HCT116 (cell line): ENCODE measurements at regions not wholly inside any gene's neighbourhood (a gene's known extent, or its start where the extent isn't known, plus 50 kb on each side); places are given as distances from the start of the nearest gene placed in this dataset.

Experiments
- ATAC-seq: fragments of 200-7000 bp; cut with Tn5 transposase; 2 replicates; pipeline ENCODE4 v1.9.1; 2020; ENCODE audit warnings: mild to moderate bottlenecking, moderate library complexity
- BruUV-seq: library from RNA; stranded (reverse); fragments of 400-500 nt; replicated peaks from 2 replicates; lab custom pipeline; 2021; lab: Mats Ljungman, UMichigan
- CTCF ChIA-PET: fragments of 300-600 bp; sonication (Branson Sonifier 250); formaldehyde crosslinking; loops from one replicate; lab custom pipeline; 2021; ENCODE audit warnings: antibody characterized with exemption; lab: Charles Lee
- POLR2A ChIA-PET: fragments of 300-600, 350-600 bp; sonication (Branson Sonifier 250); formaldehyde crosslinking; loops from one replicate; lab custom pipeline; 2021; ENCODE audit warnings: antibody characterized with exemption; lab: Charles Lee
- RAD21 ChIA-PET, 2 experiments: fragments of 300-600 bp; sonication (Branson Sonifier 250); formaldehyde crosslinking; loops; one replicate each; lab custom pipeline; 2023; ENCODE audit warnings: low total read pairs in 2 of 2; ENCODE audit not compliant: uncharacterized antibody in 2 of 2, unreplicated experiment in 2 of 2, low non-redundant PET in 1 of 2; lab: Charles Lee
- DNase-seq: peaks from one replicate; pipeline ENCODE4 v3.0.0-alpha.2; 2010; ENCODE audit warnings: low read depth, low spot score
- H2AFZ ChIP-seq: fragments of 200-600 bp; shearing (Covaris generic), sonication (generic); 2 replicates; pipeline ENCODE4 v1.6.1; 2017; ENCODE audit warnings: low read depth, mixed run types, mixed read lengths, antibody characterized with exemption, low read length; ENCODE audit not compliant: poor library complexity, severe bottlenecking
- H3K27ac ChIP-seq: 2 replicates; pipeline ENCODE4 v1.5.1; 2012; ENCODE audit warnings: low read depth, low read length
- H3K27me3 ChIP-seq: fragments of 200-600 bp; sonication (generic); 2 replicates; pipeline ENCODE4 v1.6.1; 2016; ENCODE audit warnings: mixed run types, low read length, mixed read lengths; ENCODE audit not compliant: insufficient read depth
- H3K36me3 ChIP-seq, 2 experiments: fragments of 200-500 bp in 1 of 2; fragments of 200-600 bp in 1 of 2; sonication (Bioruptor generic) in 1 of 2; sonication (generic) in 1 of 2; 2 replicates each; pipeline versions ENCODE4 v1.5.1 to v1.6.1; 2014 to 2016; ENCODE audit warnings: low read length in 2 of 2, inconsistent platforms in 1 of 2, mixed read lengths in 1 of 2, mixed run types in 1 of 2; ENCODE audit not compliant: insufficient read depth in 2 of 2, control insufficient read depth in 1 of 2
- H3K4me1 ChIP-seq, 2 experiments: fragments of 200-600 bp in 1 of 2; sonication (generic) in 1 of 2; 2 replicates each; pipeline versions ENCODE4 v1.5.1 to v1.6.1; 2012 to 2017; ENCODE audit warnings: low read length in 2 of 2, inconsistent platforms in 1 of 2, mild to moderate bottlenecking in 1 of 2, mixed read lengths in 1 of 2, mixed run types in 1 of 2, moderate library complexity in 1 of 2; ENCODE audit not compliant: insufficient read depth in 2 of 2, control insufficient read depth in 1 of 2
- H3K4me2 ChIP-seq: fragments of 200-600 bp; sonication (generic); 2 replicates; pipeline ENCODE4 v1.6.1; 2017; ENCODE audit warnings: mixed run types, low read length, mixed read lengths
- H3K4me3 ChIP-seq, 2 experiments: fragments of 200-600 bp in 1 of 2; sonication (generic) in 1 of 2; replicated peaks in 1 of 2; 2 replicates each; pipeline ENCODE4 v1.5.1; 2011 to 2016; ENCODE audit warnings: low read length in 2 of 2, control low read depth in 1 of 2, low read depth in 1 of 2, mild to moderate bottlenecking in 1 of 2, mixed read lengths in 1 of 2, mixed run types in 1 of 2
- H3K79me2 ChIP-seq: fragments of 200-600 bp; sonication (generic); 2 replicates; pipeline ENCODE4 v1.6.1; 2017; ENCODE audit warnings: mild to moderate bottlenecking, mixed run types, low read length, moderate library complexity, mixed read lengths; ENCODE audit not compliant: insufficient read depth
- H3K9ac ChIP-seq: fragments of 200-600 bp; sonication (generic); 2 replicates; pipeline ENCODE4 v1.6.1; 2016; ENCODE audit warnings: low read length, mixed read lengths
- H3K9me2 ChIP-seq: fragments of 200-600 bp; sonication (generic), shearing (Covaris generic); 2 replicates; pipeline ENCODE4 v1.6.1; 2017; ENCODE audit warnings: mixed run types, mild to moderate bottlenecking, moderate library complexity; ENCODE audit not compliant: insufficient read depth
- H3K9me3 ChIP-seq, 2 experiments: fragments of 200-500 bp in 1 of 2; fragments of 200-600 bp in 1 of 2; sonication (Bioruptor generic) in 1 of 2; sonication (generic) in 1 of 2; 2 replicates each; pipeline ENCODE4 v1.6.1; 2014 to 2017; ENCODE audit warnings: low read length in 2 of 2, mixed read lengths in 2 of 2, inconsistent platforms in 1 of 2, low read depth in 1 of 2, mild to moderate bottlenecking in 1 of 2, mixed run types in 1 of 2, moderate library complexity in 1 of 2; ENCODE audit not compliant: control insufficient read depth in 1 of 2, insufficient read depth in 1 of 2
- H4K20me1 ChIP-seq: fragments of 200-600 bp; sonication (generic), shearing (Covaris generic); 2 replicates; pipeline ENCODE4 v1.6.1; 2017; ENCODE audit warnings: mixed run types, mild to moderate bottlenecking, moderate library complexity; ENCODE audit not compliant: insufficient read depth
- CBX3 ChIP-seq: IDR thresholded peaks from 2 replicates; pipeline ENCODE4 v1.6.1; 2012; ENCODE audit warnings: low read depth
- CEBPB ChIP-seq: IDR thresholded peaks from 2 replicates; pipeline ENCODE4 v1.6.1; 2012; ENCODE audit warnings: low read depth
- CTCF ChIP-seq, 3 experiments: fragments of 200-600 bp in 1 of 3; sonication (generic) in 1 of 3; IDR thresholded peaks in 2 of 3; conservative IDR thresholded peaks in 1 of 3; 2 replicates each; pipeline ENCODE4 v1.5.1; 2012 to 2017; ENCODE audit warnings: low read depth in 2 of 3, low read length in 2 of 3, antibody characterized with exemption in 1 of 3, borderline replicate concordance in 1 of 3, control low read depth in 1 of 3, mild to moderate bottlenecking in 1 of 3, mixed read lengths in 1 of 3, mixed run types in 1 of 3, moderate library complexity in 1 of 3; ENCODE audit not compliant: insufficient read depth in 1 of 3
- EGR1 ChIP-seq: IDR thresholded peaks from 2 replicates; pipeline ENCODE4 v1.6.1; 2012; ENCODE audit warnings: low read depth
- EZH2 ChIP-seq: fragments of 200-600 bp; sonication (generic); IDR thresholded peaks from 2 replicates; pipeline ENCODE4 v1.6.1; 2017; ENCODE audit warnings: antibody characterized with exemption, mixed run types
- EZH2phosphoT487 ChIP-seq: fragments of 200-600 bp; IDR thresholded peaks from 2 replicates; pipeline ENCODE4 v1.6.1; 2018; ENCODE audit warnings: antibody characterized with exemption, borderline replicate concordance
- JUND ChIP-seq: IDR thresholded peaks from 2 replicates; pipeline ENCODE4 v1.6.1; 2012
- MAX ChIP-seq: IDR thresholded peaks from 2 replicates; pipeline ENCODE4 v1.6.1; 2012
- RAD21 ChIP-seq: IDR thresholded peaks from 2 replicates; pipeline ENCODE4 v1.6.1; 2012; ENCODE audit warnings: low read depth, mild to moderate bottlenecking
- REST ChIP-seq: IDR thresholded peaks from 2 replicates; pipeline ENCODE4 v1.6.1; 2012; ENCODE audit warnings: low read depth
- SIN3A ChIP-seq: IDR thresholded peaks from 2 replicates; pipeline ENCODE4 v1.6.1; 2012; ENCODE audit warnings: low read depth
- SP1 ChIP-seq: IDR thresholded peaks from 2 replicates; pipeline ENCODE4 v1.6.1; 2012; ENCODE audit warnings: low read depth
- TCF7L2 ChIP-seq: IDR thresholded peaks from 2 replicates; pipeline ENCODE4 v1.7.0; 2011; ENCODE audit warnings: borderline replicate concordance, inconsistent platforms; ENCODE audit not compliant: insufficient read depth, insufficient read length; ENCODE audit errors: extremely low read depth
- YY1 ChIP-seq: IDR thresholded peaks from 2 replicates; pipeline ENCODE4 v1.6.1; 2011; ENCODE audit warnings: low read length, low read depth, moderate library complexity, mild to moderate bottlenecking; ENCODE audit not compliant: insufficient replicate concordance; ENCODE audit errors: extremely low read depth
- ZNF274 ChIP-seq: fragments of 200-500 bp; sonication (Bioruptor generic); IDR thresholded peaks from 2 replicates; pipeline ENCODE4 v1.6.1; 2014; ENCODE audit warnings: mild to moderate bottlenecking, low read depth, low read length, inconsistent platforms
- intact Hi-C: fragments of 100-400 bp; cut with micrococcal nuclease; formaldehyde crosslinking; loops from 2 replicates; pipeline ENCODE4 v1.10.0; 2022
- TF ChIP-seq, protein P1 (sequence below): IDR thresholded peaks from 2 replicates; pipeline ENCODE4 v1.6.1; 2012

DNA sequence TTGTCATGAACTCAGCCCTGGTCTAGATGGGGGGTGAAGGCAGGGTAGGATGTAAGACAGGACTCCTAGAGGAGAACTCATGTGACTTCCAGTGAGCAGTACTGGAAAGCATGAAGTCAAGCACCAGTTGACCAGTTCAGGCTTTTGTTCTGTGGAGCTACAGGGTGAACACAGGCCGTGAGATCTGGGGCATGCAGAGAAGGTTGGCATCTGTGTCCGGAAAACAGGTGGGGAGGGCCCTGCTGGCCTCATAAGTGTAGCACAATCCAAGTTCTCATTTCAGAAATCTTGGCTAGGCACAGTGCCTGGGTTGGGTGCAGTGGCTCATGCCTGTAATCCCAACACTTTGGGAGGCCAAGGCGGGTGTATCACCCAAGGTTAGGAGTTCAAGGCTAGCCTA, 50.9 kb upstream of the SPATS2L start:
- BruUV-seq, result no TSS peak
- intact Hi-C loops, result no loop called here

More for the DNA sequence above, 50.9 kb upstream of the SPATS2L start:
- H3K9me2 ChIP-seq, result no peaks in the 10 kb centered on the region
- H3K27me3 ChIP-seq, result no peaks in the 10 kb centered on the region
- no peak for TF ChIP-seq CBX3
- no peak for TF ChIP-seq EZH2
- TF ChIP-seq EZH2phosphoT487, result no peak
- no peak for TF ChIP-seq SP1
- no peak for TF ChIP-seq SIN3A
- no peak for TF ChIP-seq EGR1
- TF ChIP-seq CEBPB, result no peak
- no peak for TF ChIP-seq MAX
- TF ChIP-seq CTCF (IDR thresholded peaks at IDR 0.05 in 2 of 3, conservative IDR thresholded peaks at IDR 0.05 in 1 of 3; ENCODE audit: borderline replicate concordance in 1 of 3, insufficient read depth in 1 of 3, low read depth in 2 of 3, low read length in 2 of 3), result no peak
- no peak for TF ChIP-seq YY1
- TF ChIP-seq TCF7L2, result no peak
- TF ChIP-seq JUND, result no peak
- TF ChIP-seq, protein P1, sequence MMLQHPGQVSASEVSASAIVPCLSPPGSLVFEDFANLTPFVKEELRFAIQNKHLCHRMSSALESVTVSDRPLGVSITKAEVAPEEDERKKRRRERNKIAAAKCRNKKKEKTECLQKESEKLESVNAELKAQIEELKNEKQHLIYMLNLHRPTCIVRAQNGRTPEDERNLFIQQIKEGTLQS, result no peak
- no peak for TF ChIP-seq ZNF274
- no peak for TF ChIP-seq RAD21
- no peak for TF ChIP-seq REST
- RAD21 ChIA-PET, result no interaction called here
- CTCF ChIA-PET, result no interaction called here
- H3K27ac ChIP-seq, result no peak overlapping the region
- no peak overlapping the region for H3K9ac ChIP-seq
- no peak overlapping the region for H3K4me3 ChIP-seq
- DNase-seq (no peak), ATAC-seq (no peak)
- H3K36me3 ChIP-seq, result no peaks in the 10 kb centered on the region
- no peaks in the 10 kb centered on the region for H3K79me2 ChIP-seq
- no peak overlapping the region for H2AFZ ChIP-seq
- no peak overlapping the region for H3K4me2 ChIP-seq
- POLR2A ChIA-PET, result no interaction called here
- no peaks in the 10 kb centered on the region for H3K4me1 ChIP-seq
- H4K20me1 ChIP-seq, result no peaks in the 10 kb centered on the region
- no peaks in the 10 kb centered on the region for H3K9me3 ChIP-seq
